GM12878 (cell line): ENCODE measurements at regions not wholly inside any gene's neighbourhood (a gene's known extent, or its start where the extent isn't known, plus 50 kb on each side); places are given as distances from the start of the nearest gene placed in this dataset.

Experiments used
- ATAC-seq: fragments of 200-7000 bp; cut with Tn5 transposase; 3 replicates; pipeline ENCODE4 v1.9.1; 2020; ENCODE audit warnings: mild to moderate bottlenecking, moderate library complexity
- BruUV-seq: library from RNA; stranded (reverse); fragments of 400-500 nt; replicated peaks from 2 replicates; lab custom pipeline; 2021; lab: Mats Ljungman, UMichigan
- CTCF ChIA-PET: fragments of 300-600 bp; sonication (Branson Sonifier 250); formaldehyde crosslinking; extraction: SDS; loops from one replicate; lab custom pipeline; 2021; ENCODE audit warnings: inconsistent platforms; lab: Yijun Ruan, JAX
- POLR2A ChIA-PET: fragments of 350-600 bp; formaldehyde crosslinking; extraction: SDS; loops from one replicate; lab custom pipeline; 2021; ENCODE audit warnings: inconsistent platforms; lab: Charles Lee
- RAD21 ChIA-PET: fragments of 300-600 bp; sonication (Branson Sonifier 250); formaldehyde crosslinking; loops from one replicate; lab custom pipeline; 2023; ENCODE audit warnings: antibody characterized with exemption; ENCODE audit not compliant: unreplicated experiment; lab: Charles Lee
- SMC1A ChIA-PET: fragments of 300-600 bp; sonication (Branson Sonifier 250); formaldehyde crosslinking; loops from one replicate; lab custom pipeline; 2023; ENCODE audit not compliant: unreplicated experiment, uncharacterized antibody; lab: Charles Lee
- DNase-seq: peaks from one replicate; pipeline ENCODE4 v3.0.0-alpha.2; 2011; ENCODE audit warnings: low read depth, low spot score
- FAIRE-seq: peaks from 3 replicates; lab custom pipeline; 2011; peaks lifted over from hg19 to GRCh38; lab: Jason Lieb, UNC
- H2AFZ ChIP-seq: 2 replicates; pipeline ENCODE4 v1.6.0; 2011; ENCODE audit warnings: low read depth, low read length, control low read depth; ENCODE audit not compliant: control insufficient read depth
- H3K27ac ChIP-seq: 2 replicates; pipeline ENCODE4 v1.5.1; 2011; ENCODE audit warnings: control low read depth; ENCODE audit not compliant: control insufficient read depth, insufficient read depth
- H3K27me3 ChIP-seq, 2 experiments: replicated peaks in 1 of 2; 2 replicates each; pipeline versions ENCODE4 v1.6.0 to v1.6.1; 2011; ENCODE audit warnings: low read length in 1 of 2; ENCODE audit not compliant: control insufficient read depth in 2 of 2, insufficient read depth in 2 of 2
- H3K36me3 ChIP-seq, 2 experiments: 2 replicates each; pipeline ENCODE4 v1.5.1; 2011; ENCODE audit warnings: low read length in 1 of 2; ENCODE audit not compliant: control insufficient read depth in 2 of 2, insufficient read depth in 2 of 2
- H3K4me1 ChIP-seq: 2 replicates; pipeline ENCODE4 v1.6.1; 2011; ENCODE audit warnings: mild to moderate bottlenecking, low read length, moderate library complexity, mixed read lengths; ENCODE audit not compliant: control insufficient read depth, insufficient read depth
- H3K4me2 ChIP-seq: 2 replicates; pipeline ENCODE4 v1.6.0; 2011; ENCODE audit warnings: control low read depth; ENCODE audit not compliant: control insufficient read depth, insufficient read depth
- H3K4me3 ChIP-seq: fragments of 200-600 bp; sonication (generic); 2 replicates; pipeline ENCODE4 v1.5.1; 2016
- H3K79me2 ChIP-seq: 2 replicates; pipeline ENCODE4 v1.6.0; 2011; ENCODE audit warnings: low read length; ENCODE audit not compliant: control insufficient read depth, insufficient read depth
- H3K9ac ChIP-seq: 2 replicates; pipeline ENCODE4 v1.8.0; 2011; ENCODE audit warnings: low read length, control low read depth, mixed read lengths; ENCODE audit not compliant: control insufficient read depth, insufficient read depth
- H3K9me3 ChIP-seq: replicated peaks from 3 replicates; pipeline ENCODE4 v1.5.1; 2011; ENCODE audit warnings: mild to moderate bottlenecking, low read length; ENCODE audit not compliant: control insufficient read depth, insufficient read depth
- H4K20me1 ChIP-seq: 2 replicates; pipeline ENCODE4 v1.6.0; 2011; ENCODE audit not compliant: control insufficient read depth, insufficient read depth
- CBX5 ChIP-seq: sonication (generic); IDR thresholded peaks from 2 replicates; pipeline ENCODE4 v1.6.1; 2016; ENCODE audit warnings: low read depth, moderate library complexity, mild to moderate bottlenecking, inconsistent platforms
- ETV6 ChIP-seq, 2 experiments: fragments of 450-650 bp in 1 of 2; IDR thresholded peaks in 1 of 2; conservative IDR thresholded peaks in 1 of 2; 2 replicates each; pipeline ENCODE4 v1.6.1; 2014; ENCODE audit warnings: antibody characterized with exemption in 1 of 2, borderline replicate concordance in 1 of 2, low read depth in 1 of 2, mild to moderate bottlenecking in 1 of 2, moderate library complexity in 1 of 2
- IRF3 ChIP-seq: fragments of 450-650 bp; IDR thresholded peaks from 2 replicates; pipeline ENCODE4 v1.6.1; 2014; ENCODE audit warnings: mild to moderate bottlenecking
- NBN ChIP-seq: fragments of 450-650 bp; IDR thresholded peaks from 2 replicates; pipeline ENCODE4 v1.6.1; 2016
- NR2F1 ChIP-seq: fragments of 450-650 bp; conservative IDR thresholded peaks from 2 replicates; pipeline ENCODE4 v1.6.1; 2017; ENCODE audit warnings: mild to moderate bottlenecking
- POLR2AphosphoS5 ChIP-seq: IDR thresholded peaks from 2 replicates; pipeline ENCODE4 v1.6.1; 2011; ENCODE audit warnings: mild to moderate bottlenecking, low read length, inconsistent platforms
- RBBP5 ChIP-seq: fragments of 200-600 bp; sonication (generic); conservative IDR thresholded peaks from 2 replicates; pipeline ENCODE4 v1.6.1; 2016
- SMC3 ChIP-seq: IDR thresholded peaks from 2 replicates; pipeline ENCODE4 v1.6.1; 2011; ENCODE audit warnings: low read length, improper control_type of control experiment, borderline replicate concordance
- STAT1 ChIP-seq: fragments of 450-650 bp; conservative IDR thresholded peaks from 2 replicates; pipeline ENCODE4 v1.6.1; 2014; ENCODE audit warnings: antibody characterized with exemption, mild to moderate bottlenecking
- TBL1XR1 ChIP-seq: IDR thresholded peaks from 2 replicates; pipeline ENCODE4 v1.6.1; 2012; ENCODE audit warnings: low read depth, low read length, improper control_type of control experiment
- WGBS: methylation state at CpG from one replicate; pipeline ENCODE4 v1.1.6; 2016; ENCODE audit warnings: low lambda C conversion rate; ENCODE audit not compliant: insufficient replicate concordance, insufficient coverage; ENCODE audit errors: missing lambda C conversion rate; 5-methylcytosine and 5-hydroxymethylcytosine counted together
- in situ Hi-C: fragments of 300-500 bp; cut with MboI; formaldehyde crosslinking; loops from 9 replicates; pipeline ENCODE4 v1.14.3; 2018; ENCODE audit warnings: mixed read lengths
- intact Hi-C: fragments of 100-400 bp; cut with micrococcal nuclease; formaldehyde crosslinking; loops from one replicate; pipeline ENCODE4 v1.14.2; 2022; ENCODE audit not compliant: unreplicated experiment

GRCh38 chr5:2611659-2612058 is 139.8 kb downstream of the IRX2 start:
- H3K4me2 ChIP-seq = no peak overlapping the region
- intact Hi-C loops = no loop called here
- no peaks in the 10 kb centered on the region for H3K27me3 ChIP-seq
- ChIA-PET SMC1A (no interaction called here), RAD21 (no interaction called here), POLR2A (no interaction called here), CTCF (no interaction called here)
- TF ChIP-seq TBL1XR1 = no peak
- TF ChIP-seq ETV6 (conservative IDR thresholded peaks at IDR 0.05 in 1 of 2, IDR thresholded peaks at IDR 0.05 in 1 of 2; ENCODE audit: borderline replicate concordance in 1 of 2, low read depth in 1 of 2) = no peak
- TF ChIP-seq NR2F1 = no peak
- TF ChIP-seq NBN = no peak
- TF ChIP-seq CBX5 = no peak
- TF ChIP-seq POLR2AphosphoS5 = no peak
- no peak for TF ChIP-seq RBBP5
- TF ChIP-seq STAT1 = no peak
- no peak for TF ChIP-seq SMC3
- no peak for TF ChIP-seq IRF3
- no peak for ATAC-seq
- WGBS = 41% methylated on average over 7 of the region's 7 CpGs
- BruUV-seq = no TSS peak
- FAIRE-seq = no peak
- H3K9ac ChIP-seq = no peak overlapping the region
- no peaks in the 10 kb centered on the region for H3K9me3 ChIP-seq
- H3K36me3 ChIP-seq = no peaks in the 10 kb centered on the region
- no peaks in the 10 kb centered on the region for H3K4me1 ChIP-seq
- no peak overlapping the region for H3K4me3 ChIP-seq
- no peak for DNase-seq
- no peak overlapping the region for H3K27ac ChIP-seq
- no peaks in the 10 kb centered on the region for H3K79me2 ChIP-seq
- H2AFZ ChIP-seq = no peak overlapping the region
- in situ Hi-C loops = no loop called here
- no peaks in the 10 kb centered on the region for H4K20me1 ChIP-seq
